ENCODE measurements at regions not wholly inside any gene's neighbourhood (a gene's known extent, or its start where the extent isn't known, plus 50 kb on each side); places are given as distances from the start of the nearest gene placed in this dataset.
"Not testable (repeated sequence)": the region's sequence is repeated elsewhere in the genome, so short reads cannot be mapped to it uniquely, and the experiment has no call there.

DNA sequence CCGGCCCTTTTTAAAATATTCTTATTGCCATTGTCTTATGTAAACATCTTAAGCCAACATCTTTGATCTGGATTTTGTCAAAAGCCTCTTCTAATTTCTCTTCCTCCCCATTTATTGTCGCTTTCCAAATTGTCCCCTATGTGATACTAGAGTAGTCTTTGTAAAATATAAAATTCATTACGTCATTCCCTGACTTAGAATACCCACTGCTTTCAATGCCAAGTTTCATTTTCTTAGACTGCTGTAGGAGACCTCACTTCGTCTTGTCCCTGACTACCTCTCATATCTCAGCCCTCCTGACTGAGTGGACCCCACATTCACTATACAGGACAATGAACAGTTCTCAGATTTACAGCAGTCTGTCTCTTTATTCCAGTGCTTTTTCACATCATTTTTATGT, 633.9 kb upstream of the LMO3 start:
- no peak for DNase-seq (ENCODE audit: low read depth)

DNA sequence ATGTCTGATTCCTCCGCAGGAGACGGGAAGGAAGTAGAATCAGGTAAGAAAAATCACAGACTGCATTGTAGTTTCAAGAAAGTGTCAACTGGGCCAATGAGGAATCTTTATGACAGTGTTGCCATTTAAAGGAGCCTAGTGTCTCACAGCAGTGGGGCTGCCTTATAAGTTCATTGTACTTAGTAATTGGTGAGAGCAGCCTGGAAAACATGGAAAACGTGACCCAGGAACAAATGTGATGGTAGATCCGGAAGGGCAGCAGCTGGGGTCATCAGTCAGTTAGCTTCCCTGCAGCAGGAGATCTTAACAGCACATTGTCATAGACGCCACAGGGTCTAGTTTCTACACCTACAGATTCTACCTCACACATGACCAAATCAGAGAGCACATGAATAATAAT, 630.0 kb upstream of the LMO3 start:
- no peak for DNase-seq (ENCODE audit: low read depth)

DNA sequence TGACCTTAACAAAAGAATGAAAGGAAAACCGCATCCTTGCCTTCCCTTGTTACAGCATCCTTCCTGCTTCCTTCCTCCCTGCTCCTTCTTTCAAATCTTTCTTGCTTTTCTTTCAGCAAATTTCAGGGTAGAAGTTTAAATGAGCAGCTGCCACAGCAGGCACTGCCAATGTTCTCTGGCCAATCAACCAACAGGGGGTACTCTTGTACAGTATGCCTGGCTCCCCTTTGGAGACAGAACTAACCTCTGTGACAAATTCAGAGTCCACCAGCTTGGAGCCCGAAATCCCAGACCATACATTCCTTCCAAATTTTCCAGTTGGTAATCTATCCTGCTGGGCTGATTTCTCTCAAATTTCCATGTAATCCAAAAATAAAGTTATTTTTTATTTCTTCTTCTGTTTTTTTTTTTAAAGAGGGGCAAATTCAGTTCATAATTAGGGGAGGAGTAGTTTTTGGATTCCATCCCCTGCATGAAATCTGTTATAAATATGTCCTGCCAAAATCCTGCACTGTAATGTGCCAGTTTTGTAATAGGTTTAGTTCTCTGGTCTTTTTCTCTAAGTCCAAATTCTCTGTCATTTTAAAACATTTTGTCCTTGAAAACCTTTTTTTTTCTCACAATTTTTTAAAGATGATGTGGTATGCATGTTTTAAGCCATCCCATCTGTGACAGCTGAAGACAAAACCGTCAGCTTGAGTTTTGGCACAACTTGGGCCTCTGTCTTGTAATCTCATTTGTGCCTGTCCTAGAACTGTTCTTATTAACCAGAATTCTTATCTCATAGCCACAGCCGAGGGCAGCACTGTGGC, 610.0 kb upstream of the LMO3 start:
- peak; percentile 0 for DNase-seq (ENCODE audit: low read depth)

DNA sequence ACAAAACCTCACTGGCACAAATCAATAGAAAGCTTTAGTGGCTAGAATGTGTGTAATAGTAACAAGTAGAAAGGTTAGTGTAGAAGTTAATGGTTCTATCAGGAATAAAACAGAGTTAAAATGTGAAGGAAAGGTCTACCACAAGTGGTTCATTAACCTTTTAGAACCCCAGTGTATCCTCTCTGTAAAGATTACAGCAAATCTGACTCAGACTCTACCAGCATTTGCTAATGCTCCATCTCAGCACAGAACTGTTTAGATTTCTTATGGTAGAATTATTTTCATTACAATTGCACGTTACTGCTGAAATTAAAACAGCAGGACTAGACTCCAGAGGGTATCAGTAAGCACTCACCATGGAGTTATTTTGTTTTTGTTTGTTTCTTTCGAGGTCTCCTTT, 609.0 kb upstream of the LMO3 start:
- DNase-seq (ENCODE audit: low read depth), result no peak

DNA sequence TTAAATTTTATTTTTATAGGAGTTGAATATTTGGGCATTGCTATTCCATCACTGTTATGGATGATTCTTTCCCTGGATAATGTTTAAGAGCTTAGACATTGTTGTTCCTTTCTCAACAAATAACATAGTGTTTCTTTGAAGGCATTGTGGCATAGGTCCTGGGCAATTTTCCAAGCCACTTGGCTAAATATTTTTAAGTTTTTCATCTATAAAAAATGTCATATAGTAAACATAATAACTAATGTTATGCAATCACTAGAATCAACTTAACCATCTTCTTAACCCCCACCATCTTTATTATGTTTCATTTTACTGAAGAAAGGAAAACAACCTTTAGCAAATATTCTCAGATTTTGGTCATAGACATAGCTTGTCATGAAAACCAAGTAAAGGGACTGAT, 600.6 kb upstream of the LMO3 start:
- no peak for DNase-seq (ENCODE audit: low read depth)

DNA sequence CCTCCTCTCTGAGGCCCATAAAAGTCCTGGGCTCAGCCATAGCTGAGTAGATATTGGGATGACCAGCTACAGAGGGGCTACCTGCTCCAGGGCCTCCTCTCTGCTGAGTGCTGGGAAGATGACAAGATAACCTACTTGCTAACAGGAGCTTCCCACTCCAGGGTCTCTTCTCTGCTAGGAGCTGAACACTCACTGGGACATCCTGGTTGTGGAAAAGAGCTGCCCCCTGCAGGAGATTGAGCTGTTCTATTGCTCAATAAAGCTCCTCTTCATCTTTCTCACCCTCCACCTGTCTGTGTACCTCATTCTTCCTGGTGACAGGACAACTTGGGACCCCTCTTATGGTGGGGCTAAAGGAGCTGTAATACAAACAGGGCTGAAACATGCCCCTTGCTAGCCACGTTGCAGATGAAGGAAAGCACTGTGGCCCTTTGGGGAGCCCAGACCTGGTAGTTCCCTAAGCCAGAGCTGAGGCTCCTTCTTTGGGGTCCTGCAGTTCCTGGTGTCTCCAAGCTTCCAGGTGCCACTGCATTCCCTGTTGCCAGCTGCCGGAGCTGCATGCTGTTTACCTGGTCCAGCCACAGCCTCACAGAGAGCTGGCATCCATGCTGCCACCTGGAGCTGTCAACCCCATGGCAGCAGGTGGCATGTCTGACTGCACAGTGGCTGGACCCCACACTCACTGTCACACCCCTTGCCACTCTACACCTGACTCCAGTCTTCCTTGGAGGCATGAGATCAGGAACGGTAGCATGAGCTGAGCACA, 598.5 kb upstream of the LMO3 start:
- DNase-seq (ENCODE audit: low read depth), result no peak

DNA sequence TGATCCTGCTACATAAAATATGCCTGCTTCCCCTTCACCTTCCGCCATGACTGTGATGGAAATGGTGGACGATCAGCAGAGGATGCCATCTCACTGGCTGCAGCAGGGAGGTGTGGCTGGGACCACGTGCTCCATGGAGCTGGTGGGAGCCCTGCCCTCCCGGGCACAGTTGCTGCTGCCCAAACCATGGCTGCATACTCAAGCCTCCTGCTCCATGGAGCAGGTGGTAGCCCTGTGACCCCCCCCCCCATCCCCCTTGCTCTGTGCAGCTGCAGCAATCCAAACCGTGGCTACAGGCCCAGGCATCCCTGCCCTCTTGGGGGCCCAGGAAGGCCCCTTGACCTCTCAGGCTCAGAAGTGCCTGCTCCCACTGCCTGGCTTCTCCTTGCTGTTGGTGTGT, 597.5 kb upstream of the LMO3 start:
- no peak for DNase-seq (ENCODE audit: low read depth)

DNA sequence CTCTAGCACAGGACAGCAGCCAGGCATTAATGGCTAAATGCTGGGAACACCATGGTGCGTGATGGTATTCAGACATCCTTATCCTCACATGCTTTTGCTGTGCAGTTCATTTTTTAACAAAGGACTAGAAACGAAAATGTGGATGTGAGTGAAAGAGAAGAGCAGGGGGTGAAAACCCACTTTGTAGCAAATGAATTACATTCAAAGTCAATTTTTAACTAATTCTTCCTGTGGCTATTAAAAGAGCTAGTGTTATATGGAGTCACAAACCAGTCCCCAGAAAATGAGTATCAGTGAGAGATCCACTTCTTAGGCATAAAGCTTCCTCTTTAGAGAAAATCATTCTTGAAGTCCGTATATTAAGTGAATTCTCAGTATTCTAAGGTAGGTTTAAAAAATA, 592.0 kb upstream of the LMO3 start:
- DNase-seq (ENCODE audit: low read depth), result no peak

DNA sequence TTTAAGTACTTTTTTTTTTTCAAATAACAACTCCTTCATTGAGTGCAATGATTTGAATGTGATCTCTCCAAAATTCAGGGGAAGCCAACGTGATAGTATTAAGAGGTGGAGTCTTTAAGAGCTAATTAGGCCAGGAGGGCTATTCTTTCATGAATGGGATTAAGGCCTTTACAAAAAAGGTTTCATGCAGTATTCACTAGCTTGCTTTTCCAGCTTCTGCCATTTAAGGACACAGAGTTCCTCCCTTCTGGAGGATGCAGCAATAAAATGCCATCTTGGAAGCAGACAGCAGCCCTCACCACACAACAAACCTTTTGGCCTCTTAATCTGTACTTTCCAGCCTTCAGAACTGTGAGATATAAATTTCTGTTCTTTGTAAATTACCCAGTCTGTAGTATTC, 586.8 kb upstream of the LMO3 start:
- DNase-seq (ENCODE audit: low read depth), result no peak

DNA sequence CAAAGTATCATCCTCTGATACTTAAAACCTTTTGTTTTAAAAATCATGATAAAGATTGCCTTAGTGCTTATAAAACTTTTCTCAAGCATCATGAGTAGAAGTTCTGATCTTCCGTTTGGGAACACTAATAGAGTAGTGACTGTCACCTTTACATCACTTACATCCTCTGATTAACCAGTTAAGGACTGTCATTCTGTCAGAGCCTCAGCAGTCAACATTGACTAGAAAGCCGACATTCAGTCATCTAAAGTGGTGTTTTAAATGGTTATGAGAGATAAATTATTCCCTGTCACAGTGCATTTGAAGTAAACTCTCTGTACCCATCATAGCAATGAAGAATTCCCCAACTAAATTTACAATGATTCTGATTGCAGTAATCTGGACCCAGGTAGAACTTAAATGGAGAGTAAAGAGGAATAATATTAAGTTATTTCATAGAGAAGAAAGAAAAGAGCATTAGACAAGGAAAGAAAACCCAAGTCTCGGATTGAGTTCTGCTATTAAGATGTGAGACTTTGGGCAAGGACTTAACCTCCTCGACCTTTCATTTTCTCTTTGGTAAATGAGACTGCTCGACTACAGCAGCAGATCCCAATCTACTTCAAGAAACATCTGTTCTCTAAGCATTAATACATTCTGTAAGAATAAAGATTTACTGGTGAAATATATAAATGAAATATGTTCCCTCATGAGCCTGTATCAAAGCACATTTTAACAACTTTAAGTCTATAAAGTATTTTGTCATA, 563.9 kb upstream of the LMO3 start:
- no peak for DNase-seq (ENCODE audit: low read depth)

DNA sequence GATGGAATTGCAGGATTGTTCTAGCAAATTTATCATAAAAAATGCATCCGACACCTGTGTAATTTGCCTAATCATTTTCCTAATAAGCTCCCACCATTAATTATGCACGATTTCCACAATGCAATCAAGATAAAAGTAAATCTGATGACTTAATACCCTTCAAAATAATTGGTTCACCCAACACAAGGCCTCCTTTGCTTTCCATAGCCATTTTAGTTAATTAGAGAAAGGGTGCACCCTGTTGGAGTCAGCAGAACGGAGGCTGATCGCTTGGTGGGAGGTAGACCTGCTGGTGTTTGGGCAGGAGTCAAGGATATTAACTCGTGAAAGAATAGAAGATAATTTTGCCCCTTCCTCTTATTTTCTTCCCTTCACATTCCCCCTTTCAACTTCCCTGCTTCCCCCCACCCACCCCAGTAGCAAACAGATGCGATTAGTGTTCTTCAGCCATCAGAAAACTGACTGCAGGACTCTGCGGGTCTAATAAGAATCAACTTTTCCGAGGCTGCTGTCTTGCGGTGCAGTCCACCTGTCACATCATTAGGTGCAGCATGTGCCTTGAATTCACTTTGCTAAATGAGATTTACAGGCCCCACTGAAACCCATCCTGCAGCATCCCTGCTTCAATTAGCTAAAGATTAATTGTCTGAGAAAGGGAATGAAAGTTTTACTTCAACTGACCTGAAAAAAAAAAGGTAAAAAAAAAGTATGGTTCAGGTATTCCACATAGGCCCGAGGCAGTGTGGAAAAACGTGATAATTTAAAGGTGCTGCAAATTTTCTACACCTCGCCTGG, 553.7 kb upstream of the LMO3 start:
- DNase-seq (ENCODE audit: low read depth), result no peak

DNA sequence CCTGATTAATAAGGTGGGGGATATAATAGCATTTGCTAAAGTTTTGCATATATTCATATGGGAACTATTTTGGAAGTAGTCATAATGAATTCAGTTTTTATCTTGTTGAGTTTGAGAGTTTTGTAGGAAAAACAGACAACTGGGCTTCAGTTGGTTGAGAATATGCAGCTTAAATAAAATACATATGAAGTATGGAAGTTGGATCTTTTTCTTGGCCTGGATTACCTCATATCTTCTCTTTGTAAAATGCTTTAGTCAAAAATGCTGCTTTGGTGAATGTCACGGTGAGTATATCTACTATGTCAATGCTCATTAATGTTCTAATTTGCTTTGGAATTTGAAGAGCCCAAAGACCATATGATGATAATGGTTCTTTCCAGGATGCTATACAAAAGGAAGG, 552.2 kb upstream of the LMO3 start:
- DNase-seq (ENCODE audit: low read depth), result no peak

DNA sequence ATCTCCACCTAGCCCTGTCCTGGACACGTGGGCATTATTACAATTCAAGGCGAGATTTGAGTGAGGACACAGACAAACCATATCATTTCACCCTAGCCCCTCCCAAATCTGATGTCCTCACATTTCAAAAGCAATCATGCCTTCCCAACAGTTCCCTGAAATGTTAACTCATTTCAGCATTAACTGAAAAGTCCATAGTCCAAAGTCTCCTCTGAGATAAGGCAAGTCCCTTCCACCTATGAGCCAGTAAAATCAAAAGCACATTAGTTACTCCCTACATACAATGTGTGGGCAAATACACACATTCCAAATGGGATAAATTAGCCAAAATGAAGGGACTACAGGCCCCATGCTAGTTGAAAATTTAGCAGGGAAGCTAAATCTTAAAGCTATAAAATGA, 546.0 kb upstream of the LMO3 start:
- no peak for DNase-seq (ENCODE audit: low read depth)

DNA sequence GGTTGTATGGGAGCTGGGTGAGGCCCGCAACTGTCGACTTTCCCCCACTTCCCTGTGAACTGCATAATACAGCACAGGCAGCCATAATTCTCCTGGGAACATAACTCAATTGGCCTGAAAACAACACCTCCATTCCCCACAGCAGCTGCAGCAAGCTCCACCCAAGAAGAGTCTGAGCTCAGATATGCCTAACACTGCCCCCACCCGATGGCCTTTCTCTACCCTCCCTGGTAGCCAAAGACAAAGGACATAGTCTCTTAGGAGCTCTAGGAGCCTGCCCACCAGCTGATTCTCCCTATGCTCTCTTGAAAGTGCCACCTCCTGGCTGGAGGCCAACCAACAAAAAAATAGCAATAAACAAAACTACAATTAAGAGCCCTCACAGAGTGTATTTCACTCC, 542.7 kb upstream of the LMO3 start:
- peak; percentile 8 for DNase-seq (ENCODE audit: low read depth)

DNA sequence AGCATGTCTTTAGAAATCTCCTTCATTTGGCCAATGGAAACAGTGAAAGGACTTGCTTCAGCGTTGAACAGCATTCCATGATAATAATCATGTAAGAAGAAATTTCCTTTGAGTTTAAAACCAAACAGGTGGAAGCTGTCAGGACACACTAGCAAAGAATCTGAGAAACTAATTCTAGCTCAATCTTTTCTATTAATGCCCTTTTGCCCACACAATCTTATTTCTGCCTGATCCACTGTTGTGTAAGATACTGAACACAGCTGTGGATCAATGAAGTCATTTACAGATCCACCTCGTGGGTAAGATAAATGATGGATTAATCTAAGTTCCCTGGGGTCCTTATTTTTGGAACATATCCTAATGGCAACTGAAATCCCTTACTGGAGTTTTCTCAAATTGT, 536.9 kb upstream of the LMO3 start:
- no peak for DNase-seq (ENCODE audit: low read depth)

DNA sequence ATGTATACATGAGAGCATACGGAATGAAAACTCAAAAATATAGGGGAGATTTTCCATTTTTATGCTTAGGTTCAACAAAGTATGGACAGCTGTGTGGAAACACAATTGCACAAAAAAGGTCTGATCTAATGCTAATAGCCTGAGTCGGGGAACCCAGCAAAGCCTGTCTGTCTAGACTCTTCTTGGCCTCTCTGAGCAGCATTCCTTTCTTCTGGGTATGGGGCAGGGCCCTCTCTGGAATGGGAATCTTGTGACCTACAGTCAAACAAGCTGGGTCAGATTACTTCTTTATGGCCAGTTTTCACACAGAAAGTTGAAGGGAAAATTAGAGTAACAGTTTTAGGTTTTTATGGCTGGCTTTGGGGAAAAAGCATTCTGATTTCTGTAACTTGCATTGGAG, 534.0 kb upstream of the LMO3 start:
- DNase-seq (ENCODE audit: low read depth), result no peak

DNA sequence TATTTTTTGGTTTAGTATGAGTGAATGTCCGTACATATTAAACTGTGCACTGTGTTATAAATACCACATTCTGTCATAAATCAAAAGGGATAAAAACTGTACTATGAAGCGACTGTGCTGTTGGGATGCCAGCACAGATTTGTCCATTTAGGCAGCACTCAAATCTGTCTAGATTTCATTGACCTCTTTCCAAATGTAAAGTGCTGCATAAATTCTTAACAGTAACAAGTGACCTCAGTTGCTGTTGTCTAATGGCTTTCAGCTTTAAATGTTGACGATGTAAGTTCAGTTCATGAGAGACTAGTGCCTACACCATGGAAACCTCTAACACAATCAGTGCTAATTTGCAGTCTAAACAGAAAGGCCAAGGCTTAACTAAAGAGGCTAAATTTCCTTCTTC, 531.4 kb upstream of the LMO3 start:
- DNase-seq (ENCODE audit: low read depth), result no peak

DNA sequence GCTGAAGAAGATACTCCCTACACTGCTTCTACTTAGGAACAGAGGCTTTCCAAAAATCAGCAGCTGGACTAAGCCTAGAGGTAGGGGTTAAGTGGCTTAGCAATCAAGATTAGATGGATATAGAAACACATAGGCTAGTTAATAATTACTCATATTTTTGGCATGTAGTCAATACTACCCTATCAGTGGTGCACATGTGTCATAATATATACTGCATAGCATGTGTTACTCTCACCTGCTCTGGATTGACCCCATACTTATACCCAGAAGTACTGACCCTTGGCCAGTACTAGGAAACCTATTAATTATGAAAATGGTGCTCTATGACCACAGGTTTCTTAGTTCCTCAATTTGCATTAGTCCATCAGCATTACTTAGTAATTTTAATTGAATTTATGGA, 528.4 kb upstream of the LMO3 start:
- no peak for DNase-seq (ENCODE audit: low read depth)

DNA sequence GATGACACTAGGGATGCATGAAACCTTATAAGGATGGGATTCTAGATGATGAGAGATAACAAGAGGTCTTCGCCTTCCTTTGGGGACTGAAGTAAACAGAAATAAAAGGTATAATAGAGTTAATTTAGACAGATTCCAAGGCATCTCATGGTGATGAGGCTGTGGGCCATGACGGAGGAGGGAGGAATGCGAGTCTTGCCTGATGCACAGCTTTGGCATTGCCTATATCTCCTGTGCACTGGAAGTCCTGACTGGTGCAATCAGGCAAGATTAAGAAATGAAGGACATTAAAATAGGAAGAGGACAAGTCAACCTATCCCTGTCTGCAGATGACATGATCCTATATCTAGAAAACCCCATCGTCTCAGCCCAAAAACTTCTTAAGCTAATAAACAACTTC, 526.4 kb upstream of the LMO3 start:
- no peak for DNase-seq (ENCODE audit: low read depth)

DNA sequence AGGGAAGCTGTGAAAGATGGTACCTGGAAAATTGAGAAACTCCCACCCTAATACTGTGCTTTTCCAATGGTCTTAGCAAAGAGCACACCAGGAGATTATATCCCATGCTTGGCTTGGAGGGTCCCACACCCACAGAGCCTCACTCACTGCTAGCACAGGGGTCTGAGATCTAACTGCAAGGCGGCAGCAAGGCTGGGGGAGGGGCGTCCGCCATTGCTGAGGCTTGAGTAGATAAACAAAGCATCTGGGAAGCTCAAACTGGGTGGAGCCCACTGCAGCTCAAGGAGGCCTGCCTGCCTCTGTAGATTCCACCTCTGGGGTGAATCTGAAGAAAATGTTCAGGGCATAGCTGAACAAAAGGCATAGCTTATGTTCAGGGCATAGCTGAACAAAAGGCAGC, 510.6 kb upstream of the LMO3 start:
- not testable (repeated sequence) for DNase-seq (ENCODE audit: low read depth)

DNA sequence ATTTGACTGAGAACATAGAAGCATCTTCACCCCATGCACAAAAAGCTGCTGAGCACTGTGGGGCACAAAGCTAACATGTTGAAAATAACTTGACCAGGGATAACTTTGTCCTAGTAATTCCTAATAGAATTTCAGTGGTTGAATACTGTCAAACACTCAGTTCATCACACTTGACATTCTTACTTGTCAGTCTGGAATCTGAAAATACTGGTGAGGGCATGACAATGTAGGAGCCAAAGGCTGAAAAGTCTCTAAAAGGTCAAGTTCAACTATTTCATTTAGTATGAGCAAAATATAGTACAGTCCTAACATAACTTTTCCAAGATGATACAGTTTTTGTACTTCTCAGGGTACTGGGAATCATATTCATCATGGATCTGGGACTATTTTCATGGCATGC, 504.4 kb upstream of the LMO3 start:
- no peak for DNase-seq (ENCODE audit: low read depth)
